IPS-NIHi7 (cell line): ENCODE measurements at regions not wholly inside any gene's neighbourhood (a gene's known extent, or its start where the extent isn't known, plus 50 kb on each side); places are given as distances from the start of the nearest gene placed in this dataset.

Experiments used
- DNase-seq: peaks from one replicate; pipeline ENCODE4 v3.0.0; 2012; ENCODE audit warnings: mixed read lengths; ENCODE audit errors: extremely low spot score

GRCh38 chr10:124184208-124184830, 90.9 kb upstream of the CHST15 start:
- no peak for DNase-seq

- no peak for DNase-seq
Observed at GRCh38 chr10:124183617-124184016, 90.2 kb upstream of the CHST15 start.

- DNase-seq, result no peak
Observed at GRCh38 chr10:124182088-124182541, 88.7 kb upstream of the CHST15 start.

- DNase-seq, result no peak
Observed at GRCh38 chr10:124181656-124182055, 88.3 kb upstream of the CHST15 start.

- DNase-seq, result no peak
Observed at GRCh38 chr10:124180947-124181549, 87.7 kb upstream of the CHST15 start.

GRCh38 chr10:124180044-124180745, 86.8 kb upstream of the CHST15 start:
- DNase-seq, result no peak

- no peak for DNase-seq
Observed at GRCh38 chr10:124179308-124180043, 86.1 kb upstream of the CHST15 start.

GRCh38 chr10:124177180-124177518, 83.8 kb upstream of the CHST15 start:
- DNase-seq, result no peak

- no peak for DNase-seq
Observed at GRCh38 chr10:124176349-124177179, 83.2 kb upstream of the CHST15 start.

GRCh38 chr10:124175701-124176348, 82.4 kb upstream of the CHST15 start:
- DNase-seq, result no peak

GRCh38 chr10:124174673-124175645, 81.6 kb upstream of the CHST15 start:
- no peak for DNase-seq

- no peak for DNase-seq
Observed at GRCh38 chr10:124174071-124174566, 80.7 kb upstream of the CHST15 start.

GRCh38 chr10:124173298-124173900, 80.0 kb upstream of the CHST15 start:
- DNase-seq, result no peak

GRCh38 chr10:124172181-124172916, 79.0 kb upstream of the CHST15 start:
- DNase-seq, result no peak

GRCh38 chr10:124171561-124171960, 78.2 kb upstream of the CHST15 start:
- no peak for DNase-seq

GRCh38 chr10:124170631-124171030, 77.2 kb upstream of the CHST15 start:
- no peak for DNase-seq

GRCh38 chr10:124168991-124169802, 75.8 kb upstream of the CHST15 start:
- no peak for DNase-seq

GRCh38 chr10:124168581-124168980, 75.2 kb upstream of the CHST15 start:
- no peak for DNase-seq
